WERI-Rb-1 (cell line): ENCODE measurements at regions not wholly inside any gene's neighbourhood (a gene's known extent, or its start where the extent isn't known, plus 50 kb on each side); places are given as distances from the start of the nearest gene placed in this dataset.

Experiments
- DNase-seq: peaks from one replicate; pipeline ENCODE4 v3.0.0-alpha.2; 2020
- H3K27ac ChIP-seq: fragments of 250-450 bp; sonication (Bioruptor Pico); 2 replicates; pipeline ENCODE4 v1.5.1; 2020; ENCODE audit warnings: mild to moderate bottlenecking, moderate library complexity
- H3K27me3 ChIP-seq: fragments of 250-450 bp; sonication (Bioruptor Pico); 2 replicates; pipeline ENCODE4 v1.5.1; 2021; ENCODE audit warnings: mild to moderate bottlenecking, low read depth, moderate library complexity; ENCODE audit not compliant: insufficient read depth, severe bottlenecking
- H3K36me3 ChIP-seq: fragments of 250-450 bp; sonication (Bioruptor Pico); 2 replicates; pipeline ENCODE4 v1.5.1; 2020; ENCODE audit warnings: mild to moderate bottlenecking, moderate library complexity
- H3K4me3 ChIP-seq: 2 replicates; pipeline ENCODE4 v1.5.1; 2011; ENCODE audit warnings: low read depth, mild to moderate bottlenecking, control low read depth, low read length
- H3K9me3 ChIP-seq: fragments of 250-450 bp; sonication (Bioruptor Pico); 2 replicates; pipeline ENCODE4 v1.5.1; 2021; ENCODE audit warnings: mild to moderate bottlenecking, moderate library complexity; ENCODE audit not compliant: severe bottlenecking
- TF ChIP-seq, protein P1 (sequence below): IDR thresholded peaks from 2 replicates; pipeline ENCODE4 v1.5.1; 2011; ENCODE audit warnings: low read depth, mild to moderate bottlenecking, control low read depth, inconsistent platforms, low read length

GRCh38 chrX:145729635-145730034 lies 88.0 kb upstream of the SLITRK2 start:
- H3K4me3 ChIP-seq: no peak overlapping the region
- H3K9me3 ChIP-seq: no peaks in the 10 kb centered on the region
- TF ChIP-seq, protein P1, sequence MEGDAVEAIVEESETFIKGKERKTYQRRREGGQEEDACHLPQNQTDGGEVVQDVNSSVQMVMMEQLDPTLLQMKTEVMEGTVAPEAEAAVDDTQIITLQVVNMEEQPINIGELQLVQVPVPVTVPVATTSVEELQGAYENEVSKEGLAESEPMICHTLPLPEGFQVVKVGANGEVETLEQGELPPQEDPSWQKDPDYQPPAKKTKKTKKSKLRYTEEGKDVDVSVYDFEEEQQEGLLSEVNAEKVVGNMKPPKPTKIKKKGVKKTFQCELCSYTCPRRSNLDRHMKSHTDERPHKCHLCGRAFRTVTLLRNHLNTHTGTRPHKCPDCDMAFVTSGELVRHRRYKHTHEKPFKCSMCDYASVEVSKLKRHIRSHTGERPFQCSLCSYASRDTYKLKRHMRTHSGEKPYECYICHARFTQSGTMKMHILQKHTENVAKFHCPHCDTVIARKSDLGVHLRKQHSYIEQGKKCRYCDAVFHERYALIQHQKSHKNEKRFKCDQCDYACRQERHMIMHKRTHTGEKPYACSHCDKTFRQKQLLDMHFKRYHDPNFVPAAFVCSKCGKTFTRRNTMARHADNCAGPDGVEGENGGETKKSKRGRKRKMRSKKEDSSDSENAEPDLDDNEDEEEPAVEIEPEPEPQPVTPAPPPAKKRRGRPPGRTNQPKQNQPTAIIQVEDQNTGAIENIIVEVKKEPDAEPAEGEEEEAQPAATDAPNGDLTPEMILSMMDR: no peak
- H3K36me3 ChIP-seq: no peaks in the 10 kb centered on the region
- H3K27ac ChIP-seq: no peak overlapping the region
- peaks cover 35% of the 10 kb centered on the region for H3K27me3 ChIP-seq
- DNase-seq: no peak

GRCh38 chrX:145735036-145735435 lies 82.6 kb upstream of the SLITRK2 start:
- H3K27ac ChIP-seq: no peak overlapping the region
- H3K4me3 ChIP-seq: no peak overlapping the region
- no peaks in the 10 kb centered on the region for H3K9me3 ChIP-seq
- DNase-seq: no peak
- TF ChIP-seq, protein P1: no peak
- no peaks in the 10 kb centered on the region for H3K36me3 ChIP-seq
- H3K27me3 ChIP-seq: peaks cover 15% of the 10 kb centered on the region

DNA sequence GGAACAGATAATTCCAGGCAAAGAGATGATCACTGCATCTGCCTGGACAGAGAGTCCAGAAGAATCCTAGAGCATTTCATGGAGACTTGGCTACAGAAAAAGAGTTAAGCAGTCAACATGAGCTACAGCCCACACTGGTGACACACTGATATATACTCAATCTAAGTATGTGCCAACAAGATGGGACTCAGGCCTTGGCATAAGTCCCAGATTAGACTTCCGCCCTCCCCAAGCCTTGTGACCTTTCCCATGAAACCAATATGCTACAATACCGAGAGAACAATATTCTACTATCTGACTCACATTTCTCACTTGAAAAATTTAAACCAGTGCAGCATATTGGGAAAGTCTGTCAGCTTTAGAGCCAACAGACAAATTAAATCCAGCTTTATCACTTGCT lies 65.7 kb upstream of the SLITRK2 start:
- H3K36me3 ChIP-seq: no peaks in the 10 kb centered on the region
- H3K9me3 ChIP-seq: no peaks in the 10 kb centered on the region
- no peak overlapping the region for H3K4me3 ChIP-seq
- TF ChIP-seq, protein P1: no peak
- DNase-seq: no peak
- H3K27ac ChIP-seq: no peak overlapping the region
- peaks cover 8% of the 10 kb centered on the region for H3K27me3 ChIP-seq
